ENCODE measurements at regions not wholly inside any gene's neighbourhood (a gene's known extent, or its start where the extent isn't known, plus 50 kb on each side); places are given as distances from the start of the nearest gene placed in this dataset.

GRCh38 chr13:108095036-108095435 is 120.3 kb downstream of the LIG4 start:
- TF ChIP-seq ZBTB44 (tag by site-specific recombination; IDR thresholded peaks at IDR 0.05) (no peak), ZNF114 (tag by site-specific recombination; IDR thresholded peaks at IDR 0.05) (no peak), ZNF280D (tag by site-specific recombination; IDR thresholded peaks at IDR 0.05) (no peak), ZBTB20 (tag by site-specific recombination; IDR thresholded peaks at IDR 0.05) (no peak), ZNF76 (tag by site-specific recombination; IDR thresholded peaks at IDR 0.05; ENCODE audit: borderline replicate concordance, low read depth) (no peak), REPIN1 (tag by site-specific recombination; IDR thresholded peaks at IDR 0.05; ENCODE audit: low read depth) (no peak), KLF9 (tag by site-specific recombination; IDR thresholded peaks at IDR 0.05; ENCODE audit: low read depth) (no peak), ZNF501 (tag by site-specific recombination; IDR thresholded peaks at IDR 0.05) (no peak), ZNF366 (tag by site-specific recombination; conservative IDR thresholded peaks at IDR 0.05) (no peak), ZNF16 (tag by site-specific recombination; IDR thresholded peaks at IDR 0.05; ENCODE audit: low read depth) (no peak), HOXD13 (CRISPR knock-in tag; IDR thresholded peaks at IDR 0.05; ENCODE audit: borderline replicate concordance) (no peak), ZNF157 (tag by site-specific recombination; IDR thresholded peaks at IDR 0.05) (no peak), ZNF555 (tag by site-specific recombination; conservative IDR thresholded peaks at IDR 0.05) (no peak), ZFP37 (tag by site-specific recombination; IDR thresholded peaks at IDR 0.05) (no peak), ZNF138 (tag by site-specific recombination; IDR thresholded peaks at IDR 0.05; ENCODE audit: borderline replicate concordance) (no peak), ZBTB6 (tag by site-specific recombination; IDR thresholded peaks at IDR 0.05) (no peak), WT1 (tag by site-specific recombination; IDR thresholded peaks at IDR 0.05) (no peak)
- TF ChIP-seq, protein P1, sequence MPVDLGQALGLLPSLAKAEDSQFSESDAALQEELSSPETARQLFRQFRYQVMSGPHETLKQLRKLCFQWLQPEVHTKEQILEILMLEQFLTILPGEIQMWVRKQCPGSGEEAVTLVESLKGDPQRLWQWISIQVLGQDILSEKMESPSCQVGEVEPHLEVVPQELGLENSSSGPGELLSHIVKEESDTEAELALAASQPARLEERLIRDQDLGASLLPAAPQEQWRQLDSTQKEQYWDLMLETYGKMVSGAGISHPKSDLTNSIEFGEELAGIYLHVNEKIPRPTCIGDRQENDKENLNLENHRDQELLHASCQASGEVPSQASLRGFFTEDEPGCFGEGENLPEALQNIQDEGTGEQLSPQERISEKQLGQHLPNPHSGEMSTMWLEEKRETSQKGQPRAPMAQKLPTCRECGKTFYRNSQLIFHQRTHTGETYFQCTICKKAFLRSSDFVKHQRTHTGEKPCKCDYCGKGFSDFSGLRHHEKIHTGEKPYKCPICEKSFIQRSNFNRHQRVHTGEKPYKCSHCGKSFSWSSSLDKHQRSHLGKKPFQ (tag by site-specific recombination; IDR thresholded peaks at IDR 0.05), result no peak
- ChIA-PET CTCF (no interaction called here), POLR2A (no interaction called here)
- H3K36me3 ChIP-seq (ENCODE audit: control insufficient read depth in 2 of 2, insufficient read depth in 1 of 2, low read length in 2 of 2), result no peaks in the 10 kb centered on the region
- no peak overlapping the region for H3K27ac ChIP-seq (ENCODE audit: extremely low read depth, low read depth, low read length)
- H3K4me3 ChIP-seq (ENCODE audit: low read depth, low read length), result no peak overlapping the region
- H3K4me1 ChIP-seq (ENCODE audit: control insufficient read depth, insufficient read depth, low read length), result no peaks in the 10 kb centered on the region
- no peaks in the 10 kb centered on the region for H3K9me3 ChIP-seq (ENCODE audit: control insufficient read depth, insufficient read depth, low read depth, low read length)

GRCh38 chr13:108093616-108094015 is 121.7 kb downstream of the LIG4 start:
- Histone ChIP-seq H3K4me1 (ENCODE audit: control insufficient read depth, insufficient read depth, low read length) (no peaks in the 10 kb centered on the region), H3K27ac (ENCODE audit: extremely low read depth, low read depth, low read length) (no peak overlapping the region), H3K4me3 (ENCODE audit: low read depth, low read length) (no peak overlapping the region), H3K36me3 (ENCODE audit: control insufficient read depth in 2 of 2, insufficient read depth in 1 of 2, low read length in 2 of 2) (no peaks in the 10 kb centered on the region), H3K9me3 (ENCODE audit: control insufficient read depth, insufficient read depth, low read depth, low read length) (no peaks in the 10 kb centered on the region)
- ChIA-PET CTCF (no interaction called here), POLR2A (no interaction called here)
- TF ChIP-seq ZNF654 (tag by site-specific recombination; IDR thresholded peaks at IDR 0.05; ENCODE audit: low read depth) (no peak), HOXC10 (CRISPR knock-in tag; IDR thresholded peaks at IDR 0.05) (no peak), ZNF561 (tag by site-specific recombination; IDR thresholded peaks at IDR 0.05; ENCODE audit: borderline replicate concordance) (no peak), ELK4 (IDR thresholded peaks at IDR 0.05; ENCODE audit: borderline replicate concordance, low read depth, low read length) (no peak)
- TF ChIP-seq, protein P2, sequence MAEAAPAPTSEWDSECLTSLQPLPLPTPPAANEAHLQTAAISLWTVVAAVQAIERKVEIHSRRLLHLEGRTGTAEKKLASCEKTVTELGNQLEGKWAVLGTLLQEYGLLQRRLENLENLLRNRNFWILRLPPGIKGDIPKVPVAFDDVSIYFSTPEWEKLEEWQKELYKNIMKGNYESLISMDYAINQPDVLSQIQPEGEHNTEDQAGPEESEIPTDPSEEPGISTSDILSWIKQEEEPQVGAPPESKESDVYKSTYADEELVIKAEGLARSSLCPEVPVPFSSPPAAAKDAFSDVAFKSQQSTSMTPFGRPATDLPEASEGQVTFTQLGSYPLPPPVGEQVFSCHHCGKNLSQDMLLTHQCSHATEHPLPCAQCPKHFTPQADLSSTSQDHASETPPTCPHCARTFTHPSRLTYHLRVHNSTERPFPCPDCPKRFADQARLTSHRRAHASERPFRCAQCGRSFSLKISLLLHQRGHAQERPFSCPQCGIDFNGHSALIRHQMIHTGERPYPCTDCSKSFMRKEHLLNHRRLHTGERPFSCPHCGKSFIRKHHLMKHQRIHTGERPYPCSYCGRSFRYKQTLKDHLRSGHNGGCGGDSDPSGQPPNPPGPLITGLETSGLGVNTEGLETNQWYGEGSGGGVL (tag by site-specific recombination; IDR thresholded peaks at IDR 0.05), result no peak
